Renal cortical epithelial cell (primary cell): ENCODE measurements at regions not wholly inside any gene's neighbourhood (a gene's known extent, or its start where the extent isn't known, plus 50 kb on each side); places are given as distances from the start of the nearest gene placed in this dataset.
A peak's percentile ranks its signal among the peaks of the same experiment; 100 is the strongest.

ENCODE experiments used
- DNase-seq: peaks from one replicate; pipeline ENCODE4 v3.0.0-alpha.2; 2011; ENCODE audit warnings: low read depth

- DNase-seq, result peak; percentile 29
These were observed 176.0 kb upstream of the ZNF608 start for GRCh38 chr5:124922255-124922975.

DNA sequence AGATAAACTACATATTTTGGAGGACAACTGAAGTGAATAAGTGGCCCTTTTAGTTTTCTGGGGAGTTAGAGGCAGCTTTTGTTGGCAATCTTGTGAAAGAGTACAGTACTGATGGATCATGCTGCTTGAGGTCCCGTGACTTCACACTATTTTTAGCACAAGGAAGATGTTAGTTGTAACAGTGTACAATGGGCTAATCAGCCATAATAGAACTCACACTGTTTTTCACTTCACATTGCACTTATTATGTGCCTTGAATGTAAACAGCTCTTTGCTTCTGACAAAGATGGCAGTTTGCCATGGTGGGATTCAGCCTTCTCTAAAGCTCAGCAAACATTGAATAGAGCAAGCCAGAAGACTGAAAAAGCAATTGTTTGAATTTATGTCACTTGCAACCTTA is 176.7 kb upstream of the ZNF608 start:
- peak; percentile 23 for DNase-seq

DNA sequence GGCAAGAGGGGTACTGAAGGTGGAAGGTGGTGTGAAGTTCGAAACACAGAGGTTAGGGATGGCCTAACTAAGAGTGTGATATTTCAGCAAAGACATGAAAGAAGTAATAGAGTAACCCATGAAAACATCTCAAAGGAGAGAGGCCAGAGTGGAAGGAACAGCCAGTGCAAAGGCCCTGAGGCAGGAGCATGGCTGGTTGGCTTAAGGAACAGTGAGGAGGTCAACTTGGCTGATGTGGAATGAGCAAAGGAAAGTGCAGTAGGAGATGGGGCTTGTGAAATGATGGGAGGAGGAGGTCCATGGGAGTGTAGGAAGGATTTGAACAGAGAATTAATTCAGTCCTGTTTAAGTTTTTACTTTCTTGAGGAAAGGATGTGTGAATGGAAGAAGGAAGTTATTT is 178.3 kb upstream of the ZNF608 start:
- DNase-seq, result no peak

DNA sequence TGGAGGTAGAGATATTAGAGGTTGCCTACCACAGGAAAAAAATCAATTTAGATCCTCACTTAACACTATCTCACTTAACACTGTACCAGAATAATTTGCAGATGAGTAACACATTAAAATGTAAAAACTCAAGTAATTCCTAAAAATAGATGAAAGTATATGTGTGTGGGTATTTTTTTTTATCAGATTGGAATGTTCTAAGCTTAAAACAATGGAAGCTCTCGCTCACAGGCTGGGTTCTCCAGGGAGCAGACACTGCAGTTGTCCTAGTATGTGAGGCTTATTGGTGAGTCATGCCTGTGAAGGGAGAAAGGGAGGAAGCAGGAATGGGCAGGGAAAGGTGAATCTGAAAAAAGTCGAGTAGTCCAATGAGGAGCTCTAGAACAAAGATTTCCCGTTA is 181.3 kb upstream of the ZNF608 start:
- peak; percentile 75 for DNase-seq

- no peak for DNase-seq
These were observed 182.6 kb upstream of the ZNF608 start for GRCh38 chr5:124929000-124929399.

- DNase-seq, result peak; percentile 84
These were observed 186.6 kb upstream of the ZNF608 start for GRCh38 chr5:124932791-124933600.

DNA sequence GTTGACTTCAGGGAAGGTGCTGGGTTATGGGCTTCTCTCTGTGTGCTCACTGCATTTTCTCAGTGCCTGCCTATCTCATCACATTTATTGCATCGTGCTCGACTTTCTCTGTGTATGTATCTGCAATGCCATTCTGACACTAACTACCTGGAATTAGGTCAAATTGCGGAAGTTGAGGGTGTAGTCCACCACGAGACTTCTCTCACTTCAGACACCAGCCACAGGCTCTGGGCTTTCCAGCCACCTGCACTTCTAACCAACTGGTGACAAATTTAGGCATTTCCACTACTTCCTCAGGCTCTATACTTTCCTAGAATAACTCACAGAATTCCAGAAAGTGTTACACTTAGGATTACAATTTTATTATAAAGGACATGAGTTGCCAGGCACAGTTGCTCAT is 188.6 kb upstream of the ZNF608 start:
- no peak for DNase-seq

- no peak for DNase-seq
These were observed 190.1 kb upstream of the ZNF608 start for GRCh38 chr5:124936626-124936933.

DNA sequence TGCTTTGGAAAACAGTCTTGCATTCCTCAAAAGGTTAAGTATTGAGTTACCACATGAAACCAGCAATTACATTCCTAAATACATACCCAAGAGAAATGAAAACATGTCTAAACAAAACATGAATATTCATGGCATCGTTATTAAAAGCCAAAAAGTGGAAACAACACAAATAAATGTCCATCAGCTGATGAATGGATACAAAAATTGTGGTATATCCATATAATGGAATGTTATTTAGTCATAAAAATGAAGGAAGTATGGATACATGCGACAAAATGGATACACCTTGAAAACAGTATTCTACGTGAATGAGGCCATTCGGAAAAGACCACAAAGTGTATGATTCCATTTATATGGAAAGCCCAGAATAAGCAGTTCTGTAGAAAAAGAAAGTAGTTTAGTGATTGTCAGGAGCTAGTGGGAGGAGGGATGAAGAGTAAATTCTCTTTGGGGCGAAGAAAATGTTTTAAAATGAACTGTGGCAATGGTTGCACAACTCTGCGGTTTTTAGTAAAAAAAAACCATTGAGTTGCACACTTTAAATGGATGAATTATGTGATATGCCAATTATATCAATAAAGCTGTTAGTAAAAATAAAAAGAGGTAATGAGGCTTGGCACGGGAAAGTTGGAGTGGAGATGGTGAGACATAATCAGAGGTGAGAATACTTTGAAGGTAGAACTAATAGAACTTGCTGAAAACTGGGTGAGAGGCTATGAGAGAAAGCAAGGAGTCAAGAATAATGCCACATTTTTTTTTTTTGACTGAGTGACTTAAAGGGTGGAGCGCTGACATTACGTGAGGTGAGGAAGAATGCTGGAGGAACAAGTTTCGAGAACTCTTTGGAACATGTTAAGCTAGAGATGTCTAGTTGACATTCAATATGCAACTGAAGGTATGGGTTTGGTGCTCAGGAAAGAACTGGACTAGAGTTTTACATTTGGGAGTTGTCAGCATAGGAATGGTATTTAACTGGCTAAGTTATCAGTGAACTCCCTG is 194.9 kb upstream of the ZNF608 start:
- no peak for DNase-seq

DNA sequence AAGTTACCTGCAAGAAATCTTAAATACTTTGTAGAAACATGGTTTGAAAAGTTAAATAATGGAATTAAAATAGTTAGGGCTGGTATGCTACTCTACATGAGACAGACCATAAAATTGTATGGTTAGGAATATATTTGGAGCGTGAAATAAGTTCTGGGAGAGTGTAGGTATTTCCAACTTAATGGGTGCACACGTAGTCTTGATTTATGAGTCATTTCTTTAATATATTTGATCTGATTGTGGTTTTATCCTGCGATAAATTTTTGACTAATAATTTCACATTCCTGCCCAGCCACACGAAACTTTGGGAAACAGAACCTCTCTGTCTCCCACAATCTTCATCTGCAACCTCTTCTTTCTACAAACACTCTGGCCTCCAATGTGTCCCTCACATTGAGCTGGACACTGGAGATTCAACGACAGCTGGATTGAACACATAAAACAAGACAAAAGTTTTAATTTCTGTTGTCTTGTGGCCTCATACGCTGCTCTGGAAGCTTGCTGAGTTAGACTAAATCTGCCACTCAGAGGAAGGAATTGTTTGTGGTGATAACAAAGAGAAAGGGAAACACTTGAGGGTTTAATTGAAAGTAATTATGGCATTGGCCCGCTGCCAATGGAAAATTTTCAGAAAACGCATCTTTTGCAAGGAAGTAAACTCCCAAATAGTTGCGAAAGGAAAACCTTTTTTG is 201.8 kb upstream of the ZNF608 start:
- peak; percentile 38 for DNase-seq

DNA sequence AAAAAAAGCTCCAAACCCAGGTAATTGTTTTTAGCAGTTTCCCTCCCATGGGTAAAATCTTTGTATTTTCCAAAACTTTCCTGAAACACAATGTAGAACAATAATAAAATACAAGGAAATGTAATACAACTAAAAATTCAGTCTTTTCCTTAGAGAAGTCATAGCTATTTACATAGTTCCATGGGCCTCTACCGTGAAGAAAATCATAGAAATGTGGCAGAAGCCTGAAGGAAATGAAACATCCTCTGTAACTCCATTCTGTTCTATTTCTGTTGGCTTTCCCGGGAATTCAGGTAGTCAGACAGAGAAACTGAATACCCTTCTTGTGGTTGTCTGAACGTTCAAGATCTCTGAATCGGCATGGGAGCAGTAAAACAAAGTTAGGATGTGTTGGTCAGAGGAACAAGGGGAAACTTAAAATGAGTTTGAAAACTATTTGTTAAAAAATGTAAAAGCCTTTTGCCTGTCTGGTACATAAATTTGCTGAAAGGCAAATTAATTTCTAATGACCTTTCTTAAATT is 202.4 kb upstream of the ZNF608 start:
- no peak for DNase-seq

DNA sequence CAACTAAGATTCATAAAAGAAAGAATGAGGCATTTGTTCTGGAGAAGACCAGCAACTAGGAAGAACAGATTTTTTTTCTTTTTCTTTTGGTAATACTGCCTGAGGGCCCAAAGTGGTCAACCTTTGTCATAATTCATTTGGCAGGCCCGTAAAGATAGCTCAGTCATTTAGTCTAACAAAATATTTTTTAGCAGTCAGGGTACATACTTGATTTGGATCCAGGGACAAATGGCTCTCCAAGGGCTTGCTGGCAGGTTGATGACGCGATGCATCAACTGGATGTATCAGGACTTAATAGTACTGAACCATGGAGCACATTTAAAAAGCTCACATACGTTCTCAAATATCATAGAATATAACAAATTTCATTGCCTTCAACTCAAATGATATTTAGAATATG is 203.4 kb upstream of the ZNF608 start:
- no peak for DNase-seq

DNA sequence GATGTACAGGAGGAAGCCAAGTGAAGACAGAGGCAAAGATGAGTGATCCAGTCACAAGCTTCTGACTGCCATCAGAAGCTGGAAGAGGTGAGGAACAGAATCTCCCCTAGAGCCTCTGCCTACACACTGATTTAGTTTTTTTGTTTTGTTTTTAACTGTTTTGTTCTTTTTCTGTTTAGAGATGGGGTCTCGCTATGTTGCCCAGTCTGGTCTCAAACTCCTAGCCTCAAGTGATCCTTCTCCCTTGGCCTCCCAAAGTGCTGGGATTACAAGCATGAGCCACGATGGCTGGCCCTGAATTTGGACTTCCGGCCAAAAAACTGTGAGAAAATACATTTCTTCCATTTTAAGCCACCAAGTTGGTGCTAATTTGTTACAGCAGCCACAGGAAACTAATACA is 204.7 kb upstream of the ZNF608 start:
- no peak for DNase-seq

DNA sequence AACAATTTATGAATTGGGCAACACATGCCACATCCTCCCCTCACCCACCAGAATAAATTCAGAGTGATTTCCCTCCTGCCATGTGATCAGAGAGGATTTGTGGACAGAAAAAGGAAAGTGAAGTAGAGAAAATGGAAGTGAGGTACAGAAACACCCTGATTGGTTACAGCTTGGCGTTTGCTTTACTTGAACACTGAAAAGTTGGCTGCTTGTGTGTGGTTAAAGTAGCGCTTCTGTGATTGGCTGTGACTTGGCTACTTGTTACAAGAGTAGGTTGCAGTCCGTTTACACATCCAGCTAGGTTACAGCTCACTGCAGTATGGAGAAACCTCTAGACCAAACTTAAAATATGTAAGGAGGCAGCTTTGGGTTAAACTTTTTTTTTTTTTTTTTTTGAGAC is 205.2 kb upstream of the ZNF608 start:
- no peak for DNase-seq

DNA sequence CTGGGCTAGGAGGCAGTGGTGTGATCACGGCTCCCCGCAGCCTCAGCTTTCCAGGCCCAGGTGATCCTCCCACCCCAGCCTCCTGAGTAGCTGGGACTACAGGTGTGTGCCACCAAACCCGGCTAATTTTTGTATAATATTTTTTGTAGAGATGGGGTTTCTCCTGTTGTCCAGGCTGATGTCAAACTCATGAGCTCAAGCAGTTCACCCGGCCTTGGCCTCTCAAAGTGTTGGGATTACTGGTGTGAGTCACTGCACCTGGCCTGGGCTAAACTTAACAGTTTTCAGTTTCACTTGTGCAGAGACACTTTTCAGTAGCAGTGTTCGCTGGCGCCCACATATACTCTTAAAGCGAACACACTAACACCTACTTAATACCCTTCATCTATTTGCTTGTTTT is 205.6 kb upstream of the ZNF608 start:
- DNase-seq, result peak; percentile 42

DNA sequence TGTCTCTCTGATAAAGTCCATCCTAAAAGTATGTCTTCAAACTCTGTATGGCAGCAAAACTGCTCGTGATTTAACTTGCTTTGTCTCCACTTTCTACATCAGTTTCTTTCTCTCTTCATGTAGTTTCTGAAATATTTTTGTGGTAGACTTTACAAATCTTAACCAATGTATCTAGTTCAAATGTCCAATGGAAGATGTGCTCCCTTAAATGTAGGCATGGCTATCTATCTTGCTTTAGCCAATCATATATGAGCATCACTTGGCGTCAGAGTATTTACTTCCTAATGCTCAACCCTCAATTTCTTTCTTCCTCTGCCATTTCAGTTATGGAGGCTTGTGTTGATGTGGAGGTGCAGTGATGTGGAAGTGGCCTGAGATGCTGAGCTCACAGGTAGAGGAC is 206.1 kb upstream of the ZNF608 start:
- DNase-seq, result no peak

GRCh38 chr5:124954784-124955183 is 208.3 kb upstream of the ZNF608 start:
- DNase-seq, result peak; percentile 36

GRCh38 chr5:124956471-124957029 is 210.1 kb upstream of the ZNF608 start:
- DNase-seq, result no peak

- no peak for DNase-seq
These were observed 210.6 kb upstream of the ZNF608 start for GRCh38 chr5:124957063-124957462.

GRCh38 chr5:124960266-124960665 is 213.8 kb upstream of the ZNF608 start:
- DNase-seq, result no peak

DNA sequence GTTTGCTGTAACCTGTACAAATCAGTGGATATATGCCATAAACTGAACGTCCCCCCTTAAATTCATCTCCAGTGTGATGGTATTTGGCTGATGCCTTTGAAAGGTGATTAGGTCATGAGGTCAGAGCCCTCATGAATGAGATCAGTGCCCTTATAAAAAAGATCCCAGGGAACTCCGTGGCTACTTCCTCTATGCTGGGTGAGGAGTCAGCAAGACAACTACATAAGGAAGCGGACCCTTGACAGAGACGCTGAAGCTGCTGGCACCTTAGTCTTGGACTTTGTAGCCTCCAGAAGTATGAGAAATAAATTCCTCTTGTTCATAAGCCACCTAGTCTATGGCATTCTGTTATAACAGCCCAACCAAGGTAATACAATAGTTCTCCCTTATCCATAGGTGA is 215.1 kb upstream of the ZNF608 start:
- DNase-seq, result no peak
